Esophagus squamous epithelium (tissue), 4 donors: ENCODE measurements at regions not wholly inside any gene's neighbourhood (a gene's known extent, or its start where the extent isn't known, plus 50 kb on each side); places are given as distances from the start of the nearest gene placed in this dataset.

Source experiments
- POLR2A ChIP-seq, 4 donors: fragments of 450-650 bp; IDR thresholded peaks; one replicate each; pipeline ENCODE4 v1.6.1; 2017; ENCODE audit warnings: antibody characterized with exemption in 4 of 4, mild to moderate bottlenecking in 4 of 4, moderate library complexity in 3 of 4
- TF ChIP-seq, protein P1 (sequence below), 6 experiments: fragments of 450-650 bp in 4 of 6; fragments of 200-600 bp in 2 of 6; sonication (generic) in 2 of 6; IDR thresholded peaks; one replicate each; pipeline ENCODE4 v1.5.1; 2016 to 2019; ENCODE audit warnings: antibody characterized with exemption in 6 of 6, mild to moderate bottlenecking in 4 of 6, moderate library complexity in 4 of 6

DNA sequence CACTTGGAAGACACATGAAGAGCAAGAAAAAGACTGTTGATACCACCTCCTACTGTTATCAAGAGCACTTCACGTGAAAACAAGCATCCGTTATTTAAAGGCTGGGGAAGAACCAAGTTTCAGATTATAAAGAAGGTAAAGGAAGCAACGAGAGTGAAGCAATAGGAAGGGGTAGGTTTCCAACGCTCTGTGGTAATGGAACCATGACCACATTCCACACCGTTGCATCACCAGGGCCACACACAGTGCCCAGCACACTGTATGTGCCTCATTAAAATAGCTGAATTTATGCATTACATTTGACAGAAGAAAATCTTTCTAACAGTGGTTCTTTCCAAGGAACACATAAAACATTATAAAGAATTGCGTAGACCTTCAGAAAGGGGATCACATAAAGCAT, 435.8 kb downstream of the MRPL39 start:
- TF ChIP-seq, protein P1, sequence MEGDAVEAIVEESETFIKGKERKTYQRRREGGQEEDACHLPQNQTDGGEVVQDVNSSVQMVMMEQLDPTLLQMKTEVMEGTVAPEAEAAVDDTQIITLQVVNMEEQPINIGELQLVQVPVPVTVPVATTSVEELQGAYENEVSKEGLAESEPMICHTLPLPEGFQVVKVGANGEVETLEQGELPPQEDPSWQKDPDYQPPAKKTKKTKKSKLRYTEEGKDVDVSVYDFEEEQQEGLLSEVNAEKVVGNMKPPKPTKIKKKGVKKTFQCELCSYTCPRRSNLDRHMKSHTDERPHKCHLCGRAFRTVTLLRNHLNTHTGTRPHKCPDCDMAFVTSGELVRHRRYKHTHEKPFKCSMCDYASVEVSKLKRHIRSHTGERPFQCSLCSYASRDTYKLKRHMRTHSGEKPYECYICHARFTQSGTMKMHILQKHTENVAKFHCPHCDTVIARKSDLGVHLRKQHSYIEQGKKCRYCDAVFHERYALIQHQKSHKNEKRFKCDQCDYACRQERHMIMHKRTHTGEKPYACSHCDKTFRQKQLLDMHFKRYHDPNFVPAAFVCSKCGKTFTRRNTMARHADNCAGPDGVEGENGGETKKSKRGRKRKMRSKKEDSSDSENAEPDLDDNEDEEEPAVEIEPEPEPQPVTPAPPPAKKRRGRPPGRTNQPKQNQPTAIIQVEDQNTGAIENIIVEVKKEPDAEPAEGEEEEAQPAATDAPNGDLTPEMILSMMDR (IDR thresholded peaks at IDR 0.05) = no peak
- no peak for TF ChIP-seq POLR2A (IDR thresholded peaks at IDR 0.05)
